IMR-90 (cell line): ENCODE measurements at regions not wholly inside any gene's neighbourhood (a gene's known extent, or its start where the extent isn't known, plus 50 kb on each side); places are given as distances from the start of the nearest gene placed in this dataset.

ENCODE experiments used
- CHD1 ChIP-seq: IDR thresholded peaks from 2 replicates; pipeline ENCODE4 v1.6.1; 2012; ENCODE audit warnings: low read depth, low read length, improper control_type of control experiment
- CTCF ChIP-seq: conservative IDR thresholded peaks from 2 replicates; pipeline ENCODE4 v1.5.1; 2012; ENCODE audit warnings: mild to moderate bottlenecking, low read depth, low read length, improper control_type of control experiment
- MAZ ChIP-seq: IDR thresholded peaks from 2 replicates; pipeline ENCODE4 v1.6.1; 2012; ENCODE audit warnings: low read depth, mild to moderate bottlenecking, low read length, improper control_type of control experiment, moderate library complexity, borderline replicate concordance
- MXI1 ChIP-seq: IDR thresholded peaks from 2 replicates; pipeline ENCODE4 v1.6.1; 2012; ENCODE audit warnings: low read depth, mild to moderate bottlenecking, low read length, moderate library complexity, borderline replicate concordance
- POLR2A ChIP-seq: IDR thresholded peaks from 2 replicates; pipeline ENCODE4 v1.6.1; 2012; ENCODE audit warnings: mild to moderate bottlenecking, low read depth, low read length
- RAD21 ChIP-seq: IDR thresholded peaks from 2 replicates; pipeline ENCODE4 v1.6.1; 2012; ENCODE audit warnings: low read length, improper control_type of control experiment
- SMC3 ChIP-seq: fragments of 150-350 bp; IDR thresholded peaks from 2 replicates; pipeline ENCODE4 v1.6.1; 2016; ENCODE audit warnings: low read depth, mild to moderate bottlenecking, antibody characterized with exemption, low read length, moderate library complexity
- USF2 ChIP-seq: fragments of 150-350 bp; IDR thresholded peaks from 2 replicates; pipeline ENCODE4 v1.6.1; 2017; ENCODE audit warnings: mild to moderate bottlenecking, antibody characterized with exemption, low read length, low read depth

GRCh38 chr10:47060356-47060755, 149.1 kb downstream of the PTPN20 start:
- TF ChIP-seq CHD1: no peak
- TF ChIP-seq MXI1: no peak
- no peak for TF ChIP-seq RAD21
- no peak for TF ChIP-seq CTCF
- no peak for TF ChIP-seq USF2
- no peak for TF ChIP-seq POLR2A
- TF ChIP-seq MAZ: no peak
- no peak for TF ChIP-seq SMC3
